Hippocampal formation (tissue), 2 donors: ENCODE measurements at regions not wholly inside any gene's neighbourhood (a gene's known extent, or its start where the extent isn't known, plus 50 kb on each side); places are given as distances from the start of the nearest gene placed in this dataset.

Experiments
- DNase-seq, 2 donors: peaks; one replicate each; lab custom pipeline; 2025; lab: John Stamatoyannopoulos, UW

- DNase-seq = no peak
Measured at GRCh38 chrX:8319359-8319758, 145.3 kb upstream of the VCX3B start.

DNA sequence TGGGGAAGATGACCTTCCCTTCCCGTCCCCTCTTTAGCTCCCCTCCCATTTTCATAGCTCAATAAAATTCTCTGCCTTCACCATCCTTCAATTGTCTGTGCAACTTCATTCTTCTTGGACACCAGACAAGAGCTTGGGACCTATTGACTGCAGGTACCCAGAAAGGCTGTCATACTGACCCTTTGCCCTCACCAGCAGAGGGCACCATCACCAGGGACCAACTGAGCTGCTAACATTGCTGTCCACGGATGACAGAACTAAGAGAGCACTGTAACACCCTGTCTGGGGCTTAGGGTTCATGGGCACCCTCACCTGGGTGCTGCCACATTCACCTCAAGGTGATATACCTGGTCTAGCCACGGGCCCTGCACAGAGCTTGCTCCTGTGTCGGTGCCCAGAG, 141.3 kb upstream of the VCX3B start:
- no peak for DNase-seq

DNA sequence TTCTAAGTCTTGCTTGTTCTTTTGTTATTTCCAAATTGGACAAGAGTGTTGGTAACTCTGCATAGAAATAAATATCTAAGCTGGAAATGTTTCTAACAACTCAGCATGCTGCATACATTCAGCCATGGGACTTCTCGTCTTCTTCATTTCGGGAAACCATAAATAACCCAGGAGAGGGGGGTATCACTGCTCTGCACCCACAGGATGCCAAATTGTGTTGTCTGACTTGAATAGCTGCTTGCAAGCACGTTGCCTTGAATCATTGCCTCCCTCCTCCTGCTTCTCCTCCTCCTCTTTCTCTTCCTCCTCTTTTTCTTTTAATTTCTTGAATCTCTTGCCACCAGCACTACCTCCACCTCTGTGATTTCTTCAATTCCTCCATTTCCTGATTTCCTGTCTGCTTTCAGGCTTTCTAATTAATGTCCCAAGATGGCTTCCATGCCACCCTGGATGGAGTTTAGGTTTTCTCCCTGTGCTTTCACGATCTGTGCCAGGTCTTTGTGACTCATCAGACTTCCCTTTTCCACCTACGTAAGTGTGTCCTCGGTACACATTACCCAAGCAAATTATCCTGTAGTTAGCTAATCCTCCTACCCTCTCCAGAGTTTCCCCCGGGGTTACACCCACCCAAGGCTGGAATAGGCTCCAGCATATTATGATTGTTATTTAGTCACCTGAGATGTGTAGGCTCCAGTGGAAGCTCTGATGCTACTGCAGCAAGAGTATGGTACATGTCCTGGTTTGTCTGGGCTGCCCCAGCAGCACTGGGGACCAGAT, 122.6 kb upstream of the VCX3B start:
- no peak for DNase-seq

DNA sequence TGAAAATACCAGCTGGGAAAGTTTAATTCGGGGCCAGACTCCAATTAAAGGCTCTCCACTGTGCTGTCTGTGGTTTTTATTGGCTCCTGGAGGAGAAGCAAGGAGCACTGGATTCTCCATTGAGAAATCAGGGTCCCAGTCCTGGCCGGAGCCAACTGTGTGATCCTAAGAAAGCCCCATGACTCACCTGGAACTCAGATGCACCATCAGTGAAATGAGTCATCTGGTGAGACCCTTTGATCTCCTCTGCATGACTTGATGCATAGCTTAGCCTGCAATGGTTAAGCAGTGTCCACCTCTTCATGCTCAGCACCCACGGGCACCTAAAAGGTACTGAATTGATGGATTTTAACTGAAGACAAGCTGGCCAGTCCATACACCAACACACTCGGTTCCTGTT, 119.2 kb upstream of the VCX3B start:
- no peak for DNase-seq

GRCh38 chrX:8346060-8346459, 118.6 kb upstream of the VCX3B start:
- no peak for DNase-seq

DNA sequence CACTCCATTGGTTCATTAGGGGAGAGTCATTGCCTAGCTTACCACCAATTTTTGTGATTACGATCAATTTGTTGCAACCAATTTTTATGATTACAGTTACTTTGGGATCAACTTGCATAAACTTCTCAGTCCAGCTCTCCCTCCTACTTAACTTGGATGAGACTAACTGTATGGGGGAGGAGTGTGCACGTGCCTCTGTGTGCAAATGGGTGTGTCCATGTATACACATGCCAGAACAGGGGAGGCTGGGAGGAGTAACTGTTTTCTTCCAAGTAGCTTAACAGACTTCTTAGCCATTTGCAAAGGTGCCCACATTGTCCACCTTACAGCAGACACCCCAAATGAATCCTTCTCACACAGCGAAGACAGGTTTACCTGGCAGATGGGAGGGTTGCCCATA, 117.7 kb upstream of the VCX3B start:
- DNase-seq = no peak

GRCh38 chrX:8349816-8350544, 114.7 kb upstream of the VCX3B start:
- DNase-seq = no peak

DNA sequence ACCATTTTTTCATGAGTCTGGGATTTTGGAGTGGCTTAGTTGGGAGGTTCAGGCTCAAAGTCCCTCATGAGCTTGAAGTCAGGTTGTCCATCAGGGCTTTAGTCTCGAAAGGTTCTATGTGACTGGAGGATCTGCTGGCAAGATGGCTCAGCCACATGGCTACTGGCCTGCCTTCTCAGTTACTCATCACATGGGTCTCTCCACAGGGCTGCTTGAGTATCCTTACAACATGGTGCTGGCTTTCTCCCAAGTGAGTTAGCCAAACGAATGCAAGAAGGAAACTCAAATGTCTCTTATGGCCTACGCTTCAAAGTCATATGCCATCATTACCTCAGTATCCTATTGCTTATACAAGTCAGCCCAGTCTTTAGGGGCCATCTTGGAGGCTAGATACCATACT, 106.3 kb upstream of the VCX3B start:
- no peak for DNase-seq

- DNase-seq = no peak
Measured at GRCh38 chrX:8364369-8365141, 100.1 kb upstream of the VCX3B start.

GRCh38 chrX:8366481-8366880, 98.1 kb upstream of the VCX3B start:
- DNase-seq = no peak

DNA sequence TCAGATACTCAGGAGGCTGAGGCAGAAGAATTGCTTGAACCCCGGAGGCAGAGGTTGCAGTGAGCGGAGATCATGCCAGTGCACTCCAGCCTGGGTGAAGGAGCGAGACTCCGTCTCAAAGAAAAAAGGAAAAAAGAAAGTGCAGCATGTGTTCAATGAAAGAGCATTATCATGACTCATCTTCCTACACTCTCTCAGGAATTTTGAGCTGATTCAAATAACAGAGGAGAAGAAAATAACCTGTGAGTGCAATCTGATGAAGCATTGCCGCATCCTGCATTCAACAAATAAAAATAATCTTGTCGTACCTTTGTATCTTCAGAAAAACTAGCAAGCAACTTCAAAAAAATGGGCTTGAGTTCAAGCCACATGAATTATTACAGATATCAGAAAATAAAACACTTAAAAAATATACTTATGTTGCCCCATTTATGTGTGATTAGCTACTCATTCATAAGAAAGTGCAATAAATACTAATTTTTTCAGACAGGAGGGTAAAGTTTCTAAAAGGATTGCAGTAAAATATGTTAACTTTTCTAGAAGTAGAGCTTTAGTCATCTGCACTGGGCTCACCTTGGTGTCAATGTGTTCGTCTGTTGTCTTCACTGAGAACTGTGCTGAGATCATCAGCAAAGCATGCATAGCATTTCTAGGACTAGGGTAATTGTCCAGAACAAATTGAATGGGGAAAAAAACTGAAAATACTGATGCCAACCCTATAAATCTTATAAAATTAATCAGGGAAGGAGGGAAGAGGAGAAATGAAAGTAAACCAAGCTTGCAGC, 90.4 kb upstream of the VCX3B start:
- DNase-seq = no peak

DNA sequence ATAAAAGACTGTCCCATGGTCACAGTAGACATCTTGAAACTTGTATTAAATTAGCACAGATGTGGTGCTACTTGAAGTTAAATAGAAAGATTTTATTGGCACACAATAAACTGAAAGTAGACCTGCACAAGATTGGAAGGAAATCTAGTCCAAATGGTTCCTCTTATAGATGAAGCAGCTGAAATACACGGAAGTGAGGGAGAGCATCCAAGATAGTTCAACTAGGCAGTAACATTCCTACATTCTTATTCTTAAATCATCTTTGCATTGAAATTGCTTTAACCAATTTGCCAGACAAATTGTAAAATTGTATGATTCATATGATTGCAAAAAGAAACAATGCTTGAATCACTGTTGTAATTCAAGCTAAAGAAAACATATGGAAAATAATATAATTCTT, 87.6 kb upstream of the VCX3B start:
- DNase-seq = no peak

GRCh38 chrX:8390771-8391170, 73.9 kb upstream of the VCX3B start:
- DNase-seq = no peak

DNA sequence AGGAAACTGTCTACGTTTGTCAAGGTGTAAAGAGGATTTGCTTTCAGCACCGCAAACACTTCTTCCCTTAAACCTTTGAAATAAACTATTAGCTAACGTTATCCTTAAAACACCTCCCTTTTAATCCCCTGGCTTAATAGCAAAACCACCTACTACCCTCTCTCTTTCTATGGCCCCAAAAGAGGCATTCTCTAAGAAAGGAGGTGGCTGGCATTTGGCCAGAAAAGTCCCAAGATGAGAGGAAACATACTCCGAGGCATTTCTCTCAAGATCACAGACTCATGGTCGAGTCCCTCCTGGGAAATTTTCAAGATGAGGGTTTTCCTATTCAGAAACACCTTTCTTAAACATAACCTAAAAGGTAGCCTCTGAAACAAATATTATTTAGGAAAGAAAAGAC, 60.6 kb upstream of the VCX3B start:
- no peak for DNase-seq

- DNase-seq = no peak
Measured at GRCh38 chrX:8404471-8404870, 60.2 kb upstream of the VCX3B start.

GRCh38 chrX:8404926-8405325, 59.7 kb upstream of the VCX3B start:
- DNase-seq = no peak

GRCh38 chrX:8405631-8406030, 59.0 kb upstream of the VCX3B start:
- no peak for DNase-seq

DNA sequence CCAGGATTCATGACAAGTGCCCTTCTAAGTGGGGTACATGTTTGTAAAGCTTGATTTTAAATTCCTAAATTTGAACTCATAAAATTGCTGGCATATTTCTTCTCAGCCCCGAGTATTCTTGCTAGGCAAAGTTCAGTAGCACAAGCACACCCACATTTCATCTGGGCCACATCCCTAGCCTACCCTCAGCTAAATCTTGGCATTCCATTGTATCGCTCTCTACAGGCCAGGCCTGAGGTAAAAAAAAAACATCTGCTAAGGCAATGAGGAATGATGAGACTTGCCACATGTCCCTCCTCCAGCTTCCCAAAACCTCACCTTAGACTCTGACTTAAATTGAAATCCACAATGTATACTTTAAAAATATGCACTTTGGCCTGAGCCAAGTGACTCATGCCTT, 51.4 kb upstream of the VCX3B start:
- DNase-seq = no peak
